Neuronal stem cell (in vitro differentiated cells): ENCODE measurements at regions not wholly inside any gene's neighbourhood (a gene's known extent, or its start where the extent isn't known, plus 50 kb on each side); places are given as distances from the start of the nearest gene placed in this dataset.

Experiments
- DNase-seq: peaks from one replicate; pipeline ENCODE4 v3.0.0-alpha.2; 2013; ENCODE audit warnings: low spot score
- H2AFZ ChIP-seq: one replicate; pipeline ENCODE4 v1.6.1; 2013; ENCODE audit warnings: mild to moderate bottlenecking, low read length, inconsistent platforms
- H2AK5ac ChIP-seq: 2 replicates; pipeline ENCODE4 v1.6.1; 2013; ENCODE audit warnings: low read depth, mild to moderate bottlenecking, inconsistent platforms, low read length, moderate library complexity, mixed read lengths
- H2BK120ac ChIP-seq: 2 replicates; pipeline ENCODE4 v1.6.1; 2013; ENCODE audit warnings: low read depth, mild to moderate bottlenecking, inconsistent platforms, low read length, moderate library complexity, mixed read lengths
- H2BK12ac ChIP-seq: one replicate; pipeline ENCODE4 v1.6.1; 2013; ENCODE audit warnings: low read length, inconsistent platforms
- H2BK15ac ChIP-seq: 2 replicates; pipeline ENCODE4 v1.6.1; 2013; ENCODE audit warnings: mild to moderate bottlenecking, low read length, inconsistent platforms, mixed read lengths
- H2BK5ac ChIP-seq: one replicate; pipeline ENCODE4 v1.6.1; 2013; ENCODE audit warnings: inconsistent platforms, mild to moderate bottlenecking, low read length, moderate library complexity
- H3K14ac ChIP-seq: one replicate; pipeline ENCODE4 v1.6.1; 2013; ENCODE audit warnings: low read length, inconsistent platforms
- H3K18ac ChIP-seq: 2 replicates; pipeline ENCODE4 v1.6.1; 2013; ENCODE audit warnings: low read length, inconsistent platforms
- H3K23ac ChIP-seq: 2 replicates; pipeline ENCODE4 v1.6.1; 2013; ENCODE audit warnings: low read depth, mild to moderate bottlenecking, mixed read lengths, low read length, inconsistent platforms; ENCODE audit not compliant: poor library complexity
- H3K27ac ChIP-seq: replicated peaks from 3 replicates; pipeline ENCODE4 v1.5.1; 2013; ENCODE audit warnings: low read length, inconsistent platforms
- H3K27me3 ChIP-seq, 3 experiments: 2 replicates each; pipeline ENCODE4 v1.6.1; 2013; ENCODE audit warnings: low read length in 3 of 3, mild to moderate bottlenecking in 2 of 3, inconsistent platforms in 1 of 3, low read depth in 1 of 3, mixed read lengths in 1 of 3, moderate library complexity in 1 of 3; ENCODE audit not compliant: control insufficient read depth in 3 of 3, insufficient read depth in 3 of 3
- H3K36me3 ChIP-seq, 2 donors: replicated peaks in 1 of 2; 2 replicates each; pipeline ENCODE4 v1.6.1; 2013; ENCODE audit warnings: low read length in 2 of 2; ENCODE audit not compliant: control insufficient read depth in 2 of 2, insufficient read depth in 2 of 2
- H3K4ac ChIP-seq: 2 replicates; pipeline ENCODE4 v1.6.1; 2013; ENCODE audit warnings: inconsistent platforms, mild to moderate bottlenecking, low read length, moderate library complexity
- H3K4me1 ChIP-seq, 2 donors: 1 replicate in 1 of 2; 2 replicates in 1 of 2; pipeline ENCODE4 v1.6.1; 2013; ENCODE audit warnings: low read length in 2 of 2, low read depth in 1 of 2; ENCODE audit not compliant: control insufficient read depth in 2 of 2, insufficient read depth in 1 of 2
- H3K4me2 ChIP-seq: one replicate; pipeline ENCODE4 v1.6.1; 2013; ENCODE audit warnings: mild to moderate bottlenecking, low read length, inconsistent platforms; ENCODE audit not compliant: insufficient read depth, poor library complexity, severe bottlenecking
- H3K4me3 ChIP-seq, 2 donors: 2 replicates each; pipeline ENCODE4 v1.5.1; 2013; ENCODE audit warnings: low read length in 2 of 2, mild to moderate bottlenecking in 2 of 2, inconsistent platforms in 1 of 2, moderate library complexity in 1 of 2
- H3K79me1 ChIP-seq: one replicate; pipeline ENCODE4 v1.6.1; 2013; ENCODE audit warnings: low read depth, mild to moderate bottlenecking, inconsistent platforms, low read length, moderate library complexity
- H3K9ac ChIP-seq: one replicate; pipeline ENCODE4 v1.6.1; 2013; ENCODE audit warnings: mild to moderate bottlenecking, low read depth, low read length, inconsistent platforms; ENCODE audit not compliant: poor library complexity
- H3K9me3 ChIP-seq, 2 donors: replicated peaks in 1 of 2; 2 replicates each; pipeline versions ENCODE3 to v1.6.1; 2013; ENCODE audit warnings: low read length in 2 of 2, mild to moderate bottlenecking in 2 of 2, inconsistent platforms in 1 of 2, low read depth in 1 of 2, mixed read lengths in 1 of 2, moderate library complexity in 1 of 2; ENCODE audit not compliant: control insufficient read depth in 2 of 2, insufficient read depth in 1 of 2
- H4K8ac ChIP-seq: one replicate; pipeline ENCODE4 v1.6.1; 2013; ENCODE audit warnings: low read depth, mild to moderate bottlenecking, inconsistent platforms, low read length, moderate library complexity
- H4K91ac ChIP-seq: one replicate; pipeline ENCODE4 v1.6.1; 2013; ENCODE audit warnings: low read length, low read depth, mild to moderate bottlenecking, inconsistent platforms; ENCODE audit not compliant: poor library complexity
- WGBS, 2 donors: extraction: QIAGEN DNeasy Blood & Tissue Kit; methylation state at CpG; one replicate each; pipeline ENCODE4 v1.1.7; 2013; ENCODE audit warnings: missing lambda C conversion rate in 2 of 2, mixed read lengths in 1 of 2; ENCODE audit not compliant: insufficient read length in 2 of 2, insufficient replicate concordance in 1 of 2; ENCODE audit errors: extremely low coverage in 2 of 2; 5-methylcytosine and 5-hydroxymethylcytosine counted together

DNA sequence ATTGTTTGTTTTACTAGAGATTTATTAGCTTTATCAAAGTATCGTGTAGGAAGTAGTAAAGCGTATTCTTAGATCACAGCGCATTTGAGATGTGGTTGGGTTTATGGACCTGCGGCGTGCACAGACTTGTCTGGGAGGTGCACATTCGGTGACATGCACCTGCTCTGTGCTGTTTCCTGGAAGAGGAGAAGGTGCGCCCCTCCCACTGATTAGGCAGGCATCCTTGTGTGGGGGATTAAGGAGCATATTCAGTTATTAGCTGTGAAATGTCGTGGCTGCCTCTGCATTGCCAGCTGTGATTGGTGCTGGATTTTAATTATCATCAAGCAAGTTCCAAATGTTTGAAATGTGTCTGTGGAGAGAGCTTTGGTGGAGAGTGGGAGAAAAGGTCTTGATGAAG, 903.8 kb upstream of the RBFOX1 start:
- H3K9me3 ChIP-seq, result no peaks in the 10 kb centered on the region
- H3K36me3 ChIP-seq, result no peaks in the 10 kb centered on the region
- H4K8ac ChIP-seq, result no peak overlapping the region
- no peak overlapping the region for H3K4me3 ChIP-seq
- H3K18ac ChIP-seq, result peak overlapping the region; percentile 35
- H2BK120ac ChIP-seq, result no peak overlapping the region
- no peak overlapping the region for H4K91ac ChIP-seq
- no peak overlapping the region for H2BK15ac ChIP-seq
- no peaks in the 10 kb centered on the region for H3K27me3 ChIP-seq
- no CpG with 5 or more reads among the region's 8 CpGs for WGBS, 2 donors
- no peak overlapping the region for H2BK12ac ChIP-seq
- H3K4me2 ChIP-seq, result no peak overlapping the region
- H3K14ac ChIP-seq, result no peak overlapping the region
- H3K4me1 ChIP-seq, result no peaks in the 10 kb centered on the region
- no peak overlapping the region for H2BK5ac ChIP-seq
- H3K27ac ChIP-seq, result no peak overlapping the region
- DNase-seq, result no peak
- no peak overlapping the region for H3K23ac ChIP-seq
- no peak overlapping the region for H2AK5ac ChIP-seq
- no peak overlapping the region for H2AFZ ChIP-seq
- no peak overlapping the region for H3K4ac ChIP-seq
- H3K9ac ChIP-seq, result no peak overlapping the region
- no peaks in the 10 kb centered on the region for H3K79me1 ChIP-seq

- no peak overlapping the region for H2BK5ac ChIP-seq
- no peak overlapping the region for H3K23ac ChIP-seq
- H3K4me1 ChIP-seq, result no peaks in the 10 kb centered on the region
- H3K27me3 ChIP-seq, result no peaks in the 10 kb centered on the region
- no peaks in the 10 kb centered on the region for H3K9me3 ChIP-seq
- no peak overlapping the region for H4K91ac ChIP-seq
- H2AK5ac ChIP-seq, result no peak overlapping the region
- no peak overlapping the region for H3K18ac ChIP-seq
- H3K27ac ChIP-seq, result no peak overlapping the region
- H3K4me2 ChIP-seq, result no peak overlapping the region
- no peak overlapping the region for H2AFZ ChIP-seq
- no peak overlapping the region for H2BK15ac ChIP-seq
- no CpG with 5 or more reads among the region's 3 CpGs for WGBS, 2 donors
- no peaks in the 10 kb centered on the region for H3K36me3 ChIP-seq
- no peak overlapping the region for H3K9ac ChIP-seq
- no peak overlapping the region for H3K4ac ChIP-seq
- no peak overlapping the region for H2BK12ac ChIP-seq
- H3K79me1 ChIP-seq, result no peaks in the 10 kb centered on the region
- H3K14ac ChIP-seq, result no peak overlapping the region
- no peak overlapping the region for H2BK120ac ChIP-seq
- no peak overlapping the region for H4K8ac ChIP-seq
- H3K4me3 ChIP-seq, result no peak overlapping the region
- DNase-seq, result no peak
Measured at GRCh38 chr16:6427621-6428020, 905.0 kb upstream of the RBFOX1 start.

DNA sequence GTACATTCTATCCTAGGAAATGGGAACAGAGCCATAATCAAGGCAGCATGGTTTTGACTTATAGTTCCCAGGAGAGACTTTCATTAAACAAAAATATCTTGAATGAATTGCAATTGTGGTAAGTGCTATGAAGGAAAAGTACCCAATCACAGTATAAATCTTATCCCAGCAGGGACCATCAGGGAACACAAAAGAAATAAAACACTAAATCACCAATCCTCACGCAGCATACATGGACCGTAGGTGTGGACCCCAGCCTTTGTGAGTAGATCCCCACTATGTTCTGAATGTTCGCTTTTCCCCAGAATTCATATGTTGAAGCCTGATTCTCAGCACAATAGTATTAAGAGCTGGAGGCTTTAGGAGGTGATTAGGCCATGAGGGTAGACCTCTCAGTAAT, 925.0 kb upstream of the RBFOX1 start:
- WGBS, 2 donors, result no CpG with 5 or more reads among the region's 3 CpGs

GRCh38 chr16:6406028-6406427, 926.6 kb upstream of the RBFOX1 start:
- Histone ChIP-seq H3K4me2 (no peak overlapping the region), H3K27me3 (no peaks in the 10 kb centered on the region), H3K23ac (no peak overlapping the region), H2AK5ac (no peak overlapping the region), H3K79me1 (no peaks in the 10 kb centered on the region), H2BK5ac (no peak overlapping the region), H3K4ac (no peak overlapping the region), H3K4me1 (peaks cover 0 to 1% of the 10 kb centered on the region in 2 donors), H2BK12ac (no peak overlapping the region), H3K14ac (no peak overlapping the region), H3K18ac (no peak overlapping the region), H4K8ac (no peak overlapping the region), H3K9ac (no peak overlapping the region), H3K27ac (no peak overlapping the region), H2BK15ac (no peak overlapping the region), H2BK120ac (no peak overlapping the region), H3K9me3 (peaks cover 0 to 2% of the 10 kb centered on the region in 2 donors), H3K4me3 (no peak overlapping the region), H4K91ac (no peak overlapping the region), H2AFZ (no peak overlapping the region), H3K36me3 (no peaks in the 10 kb centered on the region)
- WGBS, 2 donors, result no CpG with 5 or more reads among the region's 1 CpG
- no peak for DNase-seq

More for the DNA sequence above, 925.0 kb upstream of the RBFOX1 start:
- no peak overlapping the region for H3K9ac ChIP-seq
- H2BK120ac ChIP-seq, result no peak overlapping the region
- H3K4me2 ChIP-seq, result no peak overlapping the region
- H2BK12ac ChIP-seq, result no peak overlapping the region
- H2BK5ac ChIP-seq, result no peak overlapping the region
- DNase-seq, result no peak
- no peak overlapping the region for H4K8ac ChIP-seq
- H3K27me3 ChIP-seq, result no peaks in the 10 kb centered on the region
- no peak overlapping the region for H3K14ac ChIP-seq
- H2BK15ac ChIP-seq, result no peak overlapping the region
- no peak overlapping the region for H3K4ac ChIP-seq
- no peak overlapping the region for H2AFZ ChIP-seq
- H3K4me1 ChIP-seq, result peaks cover 0 to 1% of the 10 kb centered on the region in 2 donors
- peaks cover 0 to 2% of the 10 kb centered on the region in 2 donors for H3K9me3 ChIP-seq
- no peaks in the 10 kb centered on the region for H3K79me1 ChIP-seq
- no peak overlapping the region for H2AK5ac ChIP-seq
- H3K27ac ChIP-seq, result no peak overlapping the region
- no peak overlapping the region for H3K4me3 ChIP-seq
- no peak overlapping the region for H3K23ac ChIP-seq
- no peaks in the 10 kb centered on the region for H3K36me3 ChIP-seq
- H3K18ac ChIP-seq, result no peak overlapping the region
- H4K91ac ChIP-seq, result no peak overlapping the region
